Activated T-cell treated with anti-CD3 and anti-CD28 coated beads, Interleukin-2, amount 50 U/mL, for 72 hours (primary cell): ENCODE measurements at regions not wholly inside any gene's neighbourhood (a gene's known extent, or its start where the extent isn't known, plus 50 kb on each side); places are given as distances from the start of the nearest gene placed in this dataset.

Source experiments
- ATAC-seq, 2 donors: fragments of 150-1000 bp; cut with Tn5 transposase; replicated peaks in 1 of 2; 2 replicates each; pipeline ENCODE4 v1.10.0; 2021; ENCODE audit warnings: moderate library complexity in 2 of 2, mild to moderate bottlenecking in 1 of 2
- DNase-seq, 2 donors: peaks; one replicate each; pipeline ENCODE4 v3.0.0; 2021 to 2022; ENCODE audit warnings: mixed read lengths in 1 of 2
- H3K27ac Mint-ChIP-seq: one replicate; pipeline ENCODE4 v1.8.0; 2022; ENCODE audit warnings: mild to moderate bottlenecking, moderate library complexity, mixed read lengths
- H3K27me3 Mint-ChIP-seq: one replicate; pipeline ENCODE4 v1.8.0; 2022; ENCODE audit warnings: low read depth, mixed read lengths
- H3K36me3 Mint-ChIP-seq, 2 donors: one replicate each; pipeline ENCODE4 v1.8.0; 2022; ENCODE audit warnings: mixed read lengths in 2 of 2, mild to moderate bottlenecking in 1 of 2; ENCODE audit not compliant: insufficient read depth in 2 of 2
- H3K4me1 Mint-ChIP-seq: one replicate; pipeline ENCODE4 v1.8.0; 2022; ENCODE audit warnings: low read depth, mixed read lengths
- H3K4me3 Mint-ChIP-seq, 2 donors: one replicate each; pipeline ENCODE4 v1.8.0; 2022; ENCODE audit warnings: mild to moderate bottlenecking in 2 of 2, mixed read lengths in 2 of 2, moderate library complexity in 2 of 2
- H3K9me3 Mint-ChIP-seq, 2 donors: one replicate each; pipeline ENCODE4 v1.8.0; 2022; ENCODE audit warnings: mixed read lengths in 2 of 2

- ATAC-seq (no peak), DNase-seq (no peak)
- Mint-ChIP-seq H3K27ac (no peak overlapping the region), H3K36me3 (no peaks in the 10 kb centered on the region), H3K4me3 (no peak overlapping the region), H3K9me3 (no peaks in the 10 kb centered on the region), H3K4me1 (no peaks in the 10 kb centered on the region), H3K27me3 (peaks cover 9% of the 10 kb centered on the region)
These were observed 62.8 kb upstream of the MYO16 start for GRCh38 chr13:108566413-108567170.

DNA sequence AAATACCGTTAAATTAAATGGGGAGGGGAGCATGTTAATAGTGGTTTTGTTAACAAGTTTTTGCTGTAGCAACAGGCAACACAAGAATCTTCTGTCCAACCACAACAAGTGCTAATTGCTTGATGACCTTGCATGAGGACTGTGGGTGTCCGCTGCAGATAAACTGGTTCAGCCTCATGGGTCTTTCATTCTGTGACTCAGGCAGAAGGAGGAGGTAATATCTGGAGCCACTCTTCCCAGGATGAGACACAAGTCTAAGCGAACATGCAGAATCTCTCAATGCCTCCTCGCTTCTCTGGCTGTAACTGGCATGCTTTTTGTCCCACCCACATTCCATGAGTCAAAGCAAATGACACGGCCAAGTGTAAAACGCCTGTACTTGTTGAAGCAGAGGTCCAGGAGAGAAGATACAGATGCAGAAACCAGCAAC is 56.6 kb upstream of the MYO16 start:
- H3K4me1 Mint-ChIP-seq = no peaks in the 10 kb centered on the region
- no peak for DNase-seq
- H3K36me3 Mint-ChIP-seq = no peaks in the 10 kb centered on the region
- H3K9me3 Mint-ChIP-seq = no peaks in the 10 kb centered on the region
- no peak overlapping the region for H3K4me3 Mint-ChIP-seq
- no peak overlapping the region for H3K27ac Mint-ChIP-seq
- ATAC-seq = no peak
- H3K27me3 Mint-ChIP-seq = peaks cover 4% of the 10 kb centered on the region

GRCh38 chr13:108573455-108573854 is 56.0 kb upstream of the MYO16 start:
- Mint-ChIP-seq H3K9me3 (no peaks in the 10 kb centered on the region), H3K4me3 (no peak overlapping the region), H3K4me1 (no peaks in the 10 kb centered on the region), H3K27ac (no peak overlapping the region), H3K36me3 (no peaks in the 10 kb centered on the region), H3K27me3 (peaks cover 4% of the 10 kb centered on the region)
- ATAC-seq (no peak), DNase-seq (no peak)

- Mint-ChIP-seq H3K27ac (no peak overlapping the region), H3K4me1 (no peaks in the 10 kb centered on the region), H3K27me3 (peaks cover 4% of the 10 kb centered on the region), H3K9me3 (no peaks in the 10 kb centered on the region), H3K4me3 (no peak overlapping the region), H3K36me3 (no peaks in the 10 kb centered on the region)
- ATAC-seq = peak; percentile 40 to 62
- DNase-seq = no peak
These were observed 54.6 kb upstream of the MYO16 start for GRCh38 chr13:108574856-108575255.

- Mint-ChIP-seq H3K9me3 (no peaks in the 10 kb centered on the region), H3K27me3 (peaks cover under 1% of the 10 kb centered on the region), H3K4me3 (no peak overlapping the region), H3K36me3 (no peaks in the 10 kb centered on the region), H3K27ac (no peak overlapping the region), H3K4me1 (no peaks in the 10 kb centered on the region)
- ATAC-seq (no peak), DNase-seq (no peak)
These were observed 54.0 kb upstream of the MYO16 start for GRCh38 chr13:108575430-108575829.
